HEK293 (cell line): ENCODE measurements at regions not wholly inside any gene's neighbourhood (a gene's known extent, or its start where the extent isn't known, plus 50 kb on each side); places are given as distances from the start of the nearest gene placed in this dataset.

Experiments used
- CTCF ChIA-PET: fragments of 350-600 bp; formaldehyde crosslinking; extraction: SDS; loops from one replicate; lab custom pipeline; 2021; ENCODE audit warnings: antibody characterized with exemption; lab: Yijun Ruan, JAX
- POLR2A ChIA-PET: fragments of 300-600 bp; formaldehyde crosslinking; extraction: SDS; loops from one replicate; lab custom pipeline; 2020; ENCODE audit warnings: antibody characterized with exemption, inconsistent platforms; lab: Yijun Ruan, JAX
- H3K27ac ChIP-seq: fragments of 200-500 bp; sonication (Bioruptor generic); 2 replicates; pipeline ENCODE4 v1.5.1; 2014; ENCODE audit warnings: low read depth, low read length, control low read depth, inconsistent platforms; ENCODE audit errors: extremely low read depth
- H3K36me3 ChIP-seq, 2 experiments: fragments of 200-500 bp in 1 of 2; sonication (Bioruptor generic) in 1 of 2; 1 replicate in 1 of 2; 2 replicates in 1 of 2; pipeline ENCODE4 v1.5.1; 2014 to 2017; ENCODE audit warnings: inconsistent platforms in 2 of 2, low read length in 2 of 2; ENCODE audit not compliant: control insufficient read depth in 2 of 2, insufficient read depth in 1 of 2
- H3K4me1 ChIP-seq: fragments of 200-500 bp; sonication (Bioruptor generic); 2 replicates; pipeline ENCODE4 v1.5.1; 2014; ENCODE audit warnings: mild to moderate bottlenecking, low read length, inconsistent platforms; ENCODE audit not compliant: control insufficient read depth, insufficient read depth
- H3K4me3 ChIP-seq: 2 replicates; pipeline ENCODE4 v1.5.1; 2011; ENCODE audit warnings: low read depth, mild to moderate bottlenecking, control low read depth, low read length, moderate library complexity
- H3K9me3 ChIP-seq: fragments of 200-500 bp; sonication (Bioruptor generic); 2 replicates; pipeline ENCODE4 v1.5.1; 2014; ENCODE audit warnings: low read depth, low read length, inconsistent platforms; ENCODE audit not compliant: control insufficient read depth, insufficient read depth
- GFI1B ChIP-seq: fragments of 450-650 bp; formaldehyde crosslinking; IDR thresholded peaks from 2 replicates; pipeline ENCODE4 v1.5.1; 2016; ENCODE audit warnings: missing biosample characterization, missing genetic modification characterization
- HOXC10 ChIP-seq: sonication (generic); formaldehyde crosslinking; IDR thresholded peaks from 2 replicates; pipeline ENCODE4 v1.8.1; 2023; ENCODE audit warnings: mild to moderate bottlenecking, missing genetic modification reagents
- KLF1 ChIP-seq: fragments of 450-650 bp; formaldehyde crosslinking; IDR thresholded peaks from 2 replicates; pipeline ENCODE4 v1.5.1; 2016; ENCODE audit warnings: missing biosample characterization, missing genetic modification characterization
- KLF10 ChIP-seq: fragments of 450-650 bp; IDR thresholded peaks from 2 replicates; pipeline ENCODE4 v1.5.1; 2018; ENCODE audit warnings: missing biosample characterization, mild to moderate bottlenecking, missing genetic modification characterization
- YY2 ChIP-seq: fragments of 450-650 bp; formaldehyde crosslinking; IDR thresholded peaks from 2 replicates; pipeline ENCODE4 v1.5.1; 2016; ENCODE audit warnings: missing biosample characterization, missing genetic modification characterization
- ZNF114 ChIP-seq: fragments of 450-650 bp; formaldehyde crosslinking; IDR thresholded peaks from 2 replicates; pipeline ENCODE4 v1.5.0; 2017; ENCODE audit warnings: missing biosample characterization, missing genetic modification characterization
- ZNF155 ChIP-seq: fragments of 450-650 bp; formaldehyde crosslinking; IDR thresholded peaks from 2 replicates; pipeline ENCODE4 v1.5.1; 2016; ENCODE audit warnings: missing biosample characterization, missing genetic modification characterization
- ZNF324 ChIP-seq: fragments of 450-650 bp; formaldehyde crosslinking; IDR thresholded peaks from 2 replicates; pipeline ENCODE4 v1.5.1; 2016; ENCODE audit warnings: missing biosample characterization, missing genetic modification characterization
- ZNF621 ChIP-seq: fragments of 450-650 bp; formaldehyde crosslinking; IDR thresholded peaks from 2 replicates; pipeline ENCODE4 v1.5.1; 2017; ENCODE audit warnings: missing biosample characterization, missing genetic modification characterization
- TF ChIP-seq, protein P1 (sequence below): fragments of 450-650 bp; formaldehyde crosslinking; conservative IDR thresholded peaks from 2 replicates; pipeline ENCODE4 v1.5.1; 2016; ENCODE audit warnings: low read depth, missing biosample characterization, missing genetic modification characterization
- TF ChIP-seq, protein P2 (sequence below): fragments of 450-650 bp; formaldehyde crosslinking; IDR thresholded peaks from 2 replicates; pipeline ENCODE4 v1.5.0; 2017; ENCODE audit warnings: missing biosample characterization, missing genetic modification characterization, borderline replicate concordance
- TF ChIP-seq, protein P3 (sequence below): fragments of 450-650 bp; formaldehyde crosslinking; IDR thresholded peaks from 2 replicates; pipeline ENCODE4 v1.5.1; 2016; ENCODE audit warnings: missing biosample characterization, missing genetic modification characterization
- TF ChIP-seq, protein P4 (sequence below): fragments of 450-650 bp; formaldehyde crosslinking; IDR thresholded peaks from 2 replicates; pipeline ENCODE4 v1.5.1; 2017; ENCODE audit warnings: missing biosample characterization, mild to moderate bottlenecking, missing genetic modification characterization, moderate library complexity
- TF ChIP-seq, protein P5 (sequence below): fragments of 450-650 bp; IDR thresholded peaks from 2 replicates; pipeline ENCODE4 v1.5.1; 2018; ENCODE audit warnings: missing biosample characterization, mild to moderate bottlenecking, missing genetic modification characterization
- TF ChIP-seq, protein P6 (sequence below): fragments of 450-650 bp; formaldehyde crosslinking; conservative IDR thresholded peaks from 2 replicates; pipeline ENCODE4 v1.5.1; 2016; ENCODE audit warnings: low read depth, missing biosample characterization, missing genetic modification characterization

DNA sequence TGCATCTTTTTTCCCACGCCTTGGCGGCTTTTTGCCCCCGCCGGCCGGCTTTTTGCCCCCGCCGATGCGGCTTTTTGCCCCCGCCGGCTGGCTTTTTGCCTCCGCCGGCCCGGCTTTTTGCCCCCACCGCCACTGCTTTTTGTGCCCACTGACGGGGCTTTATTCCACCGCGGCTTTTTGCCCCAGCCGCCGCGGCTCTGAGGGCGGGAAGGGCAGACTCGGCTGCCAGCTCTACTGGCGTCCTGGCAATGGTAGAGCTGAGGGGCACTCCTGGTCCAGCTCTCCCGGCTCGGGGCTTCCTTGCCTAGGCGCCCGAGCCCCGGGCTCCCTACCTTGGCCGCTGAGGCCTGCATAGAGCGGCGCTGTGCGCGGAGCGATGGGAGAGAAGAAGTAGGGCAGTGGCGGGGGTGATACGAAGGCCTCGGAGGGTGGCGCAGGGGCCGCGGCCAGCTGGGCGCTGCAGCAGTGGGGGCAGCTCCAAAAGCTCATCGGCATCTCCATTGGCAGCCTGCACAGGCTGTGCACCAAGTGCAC is 591.4 kb downstream of the TP53TG3F start:
- Histone ChIP-seq H3K4me3 (no peak overlapping the region), H3K27ac (no peak overlapping the region), H3K36me3 (no peaks in the 10 kb centered on the region), H3K9me3 (no peaks in the 10 kb centered on the region), H3K4me1 (no peaks in the 10 kb centered on the region)
- TF ChIP-seq ZNF324 (tag by site-specific recombination): no peak
- no peak for TF ChIP-seq KLF10 (tag by site-specific recombination)
- TF ChIP-seq, protein P1, sequence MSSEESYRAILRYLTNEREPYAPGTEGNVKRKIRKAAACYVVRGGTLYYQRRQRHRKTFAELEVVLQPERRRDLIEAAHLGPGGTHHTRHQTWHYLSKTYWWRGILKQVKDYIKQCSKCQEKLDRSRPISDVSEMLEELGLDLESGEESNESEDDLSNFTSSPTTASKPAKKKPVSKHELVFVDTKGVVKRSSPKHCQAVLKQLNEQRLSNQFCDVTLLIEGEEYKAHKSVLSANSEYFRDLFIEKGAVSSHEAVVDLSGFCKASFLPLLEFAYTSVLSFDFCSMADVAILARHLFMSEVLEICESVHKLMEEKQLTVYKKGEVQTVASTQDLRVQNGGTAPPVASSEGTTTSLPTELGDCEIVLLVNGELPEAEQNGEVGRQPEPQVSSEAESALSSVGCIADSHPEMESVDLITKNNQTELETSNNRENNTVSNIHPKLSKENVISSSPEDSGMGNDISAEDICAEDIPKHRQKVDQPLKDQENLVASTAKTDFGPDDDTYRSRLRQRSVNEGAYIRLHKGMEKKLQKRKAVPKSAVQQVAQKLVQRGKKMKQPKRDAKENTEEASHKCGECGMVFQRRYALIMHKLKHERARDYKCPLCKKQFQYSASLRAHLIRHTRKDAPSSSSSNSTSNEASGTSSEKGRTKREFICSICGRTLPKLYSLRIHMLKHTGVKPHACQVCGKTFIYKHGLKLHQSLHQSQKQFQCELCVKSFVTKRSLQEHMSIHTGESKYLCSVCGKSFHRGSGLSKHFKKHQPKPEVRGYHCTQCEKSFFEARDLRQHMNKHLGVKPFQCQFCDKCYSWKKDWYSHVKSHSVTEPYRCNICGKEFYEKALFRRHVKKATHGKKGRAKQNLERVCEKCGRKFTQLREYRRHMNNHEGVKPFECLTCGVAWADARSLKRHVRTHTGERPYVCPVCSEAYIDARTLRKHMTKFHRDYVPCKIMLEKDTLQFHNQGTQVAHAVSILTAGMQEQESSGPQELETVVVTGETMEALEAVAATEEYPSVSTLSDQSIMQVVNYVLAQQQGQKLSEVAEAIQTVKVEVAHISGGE (tag by site-specific recombination): no peak
- no peak for TF ChIP-seq HOXC10
- TF ChIP-seq ZNF621: no peak
- TF ChIP-seq, protein P2, sequence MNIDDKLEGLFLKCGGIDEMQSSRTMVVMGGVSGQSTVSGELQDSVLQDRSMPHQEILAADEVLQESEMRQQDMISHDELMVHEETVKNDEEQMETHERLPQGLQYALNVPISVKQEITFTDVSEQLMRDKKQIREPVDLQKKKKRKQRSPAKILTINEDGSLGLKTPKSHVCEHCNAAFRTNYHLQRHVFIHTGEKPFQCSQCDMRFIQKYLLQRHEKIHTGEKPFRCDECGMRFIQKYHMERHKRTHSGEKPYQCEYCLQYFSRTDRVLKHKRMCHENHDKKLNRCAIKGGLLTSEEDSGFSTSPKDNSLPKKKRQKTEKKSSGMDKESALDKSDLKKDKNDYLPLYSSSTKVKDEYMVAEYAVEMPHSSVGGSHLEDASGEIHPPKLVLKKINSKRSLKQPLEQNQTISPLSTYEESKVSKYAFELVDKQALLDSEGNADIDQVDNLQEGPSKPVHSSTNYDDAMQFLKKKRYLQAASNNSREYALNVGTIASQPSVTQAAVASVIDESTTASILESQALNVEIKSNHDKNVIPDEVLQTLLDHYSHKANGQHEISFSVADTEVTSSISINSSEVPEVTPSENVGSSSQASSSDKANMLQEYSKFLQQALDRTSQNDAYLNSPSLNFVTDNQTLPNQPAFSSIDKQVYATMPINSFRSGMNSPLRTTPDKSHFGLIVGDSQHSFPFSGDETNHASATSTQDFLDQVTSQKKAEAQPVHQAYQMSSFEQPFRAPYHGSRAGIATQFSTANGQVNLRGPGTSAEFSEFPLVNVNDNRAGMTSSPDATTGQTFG: no peak
- TF ChIP-seq, protein P3, sequence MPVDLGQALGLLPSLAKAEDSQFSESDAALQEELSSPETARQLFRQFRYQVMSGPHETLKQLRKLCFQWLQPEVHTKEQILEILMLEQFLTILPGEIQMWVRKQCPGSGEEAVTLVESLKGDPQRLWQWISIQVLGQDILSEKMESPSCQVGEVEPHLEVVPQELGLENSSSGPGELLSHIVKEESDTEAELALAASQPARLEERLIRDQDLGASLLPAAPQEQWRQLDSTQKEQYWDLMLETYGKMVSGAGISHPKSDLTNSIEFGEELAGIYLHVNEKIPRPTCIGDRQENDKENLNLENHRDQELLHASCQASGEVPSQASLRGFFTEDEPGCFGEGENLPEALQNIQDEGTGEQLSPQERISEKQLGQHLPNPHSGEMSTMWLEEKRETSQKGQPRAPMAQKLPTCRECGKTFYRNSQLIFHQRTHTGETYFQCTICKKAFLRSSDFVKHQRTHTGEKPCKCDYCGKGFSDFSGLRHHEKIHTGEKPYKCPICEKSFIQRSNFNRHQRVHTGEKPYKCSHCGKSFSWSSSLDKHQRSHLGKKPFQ (tag by site-specific recombination): no peak
- TF ChIP-seq, protein P4, sequence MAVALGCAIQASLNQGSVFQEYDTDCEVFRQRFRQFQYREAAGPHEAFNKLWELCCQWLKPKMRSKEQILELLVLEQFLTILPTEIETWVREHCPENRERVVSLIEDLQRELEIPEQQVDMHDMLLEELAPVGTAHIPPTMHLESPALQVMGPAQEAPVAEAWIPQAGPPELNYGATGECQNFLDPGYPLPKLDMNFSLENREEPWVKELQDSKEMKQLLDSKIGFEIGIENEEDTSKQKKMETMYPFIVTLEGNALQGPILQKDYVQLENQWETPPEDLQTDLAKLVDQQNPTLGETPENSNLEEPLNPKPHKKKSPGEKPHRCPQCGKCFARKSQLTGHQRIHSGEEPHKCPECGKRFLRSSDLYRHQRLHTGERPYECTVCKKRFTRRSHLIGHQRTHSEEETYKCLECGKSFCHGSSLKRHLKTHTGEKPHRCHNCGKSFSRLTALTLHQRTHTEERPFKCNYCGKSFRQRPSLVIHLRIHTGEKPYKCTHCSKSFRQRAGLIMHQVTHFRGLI: no peak
- TF ChIP-seq, protein P5, sequence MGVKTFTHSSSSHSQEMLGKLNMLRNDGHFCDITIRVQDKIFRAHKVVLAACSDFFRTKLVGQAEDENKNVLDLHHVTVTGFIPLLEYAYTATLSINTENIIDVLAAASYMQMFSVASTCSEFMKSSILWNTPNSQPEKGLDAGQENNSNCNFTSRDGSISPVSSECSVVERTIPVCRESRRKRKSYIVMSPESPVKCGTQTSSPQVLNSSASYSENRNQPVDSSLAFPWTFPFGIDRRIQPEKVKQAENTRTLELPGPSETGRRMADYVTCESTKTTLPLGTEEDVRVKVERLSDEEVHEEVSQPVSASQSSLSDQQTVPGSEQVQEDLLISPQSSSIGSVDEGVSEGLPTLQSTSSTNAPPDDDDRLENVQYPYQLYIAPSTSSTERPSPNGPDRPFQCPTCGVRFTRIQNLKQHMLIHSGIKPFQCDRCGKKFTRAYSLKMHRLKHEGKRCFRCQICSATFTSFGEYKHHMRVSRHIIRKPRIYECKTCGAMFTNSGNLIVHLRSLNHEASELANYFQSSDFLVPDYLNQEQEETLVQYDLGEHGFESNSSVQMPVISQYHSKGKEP (tag by site-specific recombination): no peak
- ChIA-PET CTCF (no interaction called here), POLR2A (no interaction called here)

DNA sequence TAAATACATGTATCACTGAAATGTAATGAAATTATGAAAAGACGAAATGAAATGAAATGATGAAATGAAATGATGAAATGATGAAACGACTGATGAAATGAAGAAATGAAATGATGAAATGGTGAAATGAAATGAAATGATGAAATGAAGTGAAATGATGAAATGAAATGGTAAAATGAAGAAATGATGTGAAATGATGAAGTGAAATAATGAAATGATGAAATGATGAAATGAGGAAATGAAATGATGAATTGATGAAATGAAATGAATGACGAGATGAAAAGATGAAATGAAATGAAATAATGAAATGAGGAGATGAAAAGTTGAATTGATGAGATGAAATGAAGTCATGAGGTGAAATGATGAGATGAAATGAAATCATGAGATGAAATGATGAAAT is 594.7 kb downstream of the TP53TG3F start:
- no peaks in the 10 kb centered on the region for H3K36me3 ChIP-seq
- POLR2A ChIA-PET: no interaction called here
- CTCF ChIA-PET: no interaction called here
- H3K27ac ChIP-seq: no peak overlapping the region
- no peak overlapping the region for H3K4me3 ChIP-seq
- no peaks in the 10 kb centered on the region for H3K4me1 ChIP-seq
- H3K9me3 ChIP-seq: no peaks in the 10 kb centered on the region
- TF ChIP-seq YY2 (tag by site-specific recombination): no peak
- no peak for TF ChIP-seq GFI1B (tag by site-specific recombination)
- no peak for TF ChIP-seq KLF1 (tag by site-specific recombination)
- TF ChIP-seq, protein P5 (tag by site-specific recombination): no peak
- TF ChIP-seq ZNF155 (tag by site-specific recombination): no peak
- no peak for TF ChIP-seq ZNF114 (tag by site-specific recombination)
- TF ChIP-seq, protein P6, sequence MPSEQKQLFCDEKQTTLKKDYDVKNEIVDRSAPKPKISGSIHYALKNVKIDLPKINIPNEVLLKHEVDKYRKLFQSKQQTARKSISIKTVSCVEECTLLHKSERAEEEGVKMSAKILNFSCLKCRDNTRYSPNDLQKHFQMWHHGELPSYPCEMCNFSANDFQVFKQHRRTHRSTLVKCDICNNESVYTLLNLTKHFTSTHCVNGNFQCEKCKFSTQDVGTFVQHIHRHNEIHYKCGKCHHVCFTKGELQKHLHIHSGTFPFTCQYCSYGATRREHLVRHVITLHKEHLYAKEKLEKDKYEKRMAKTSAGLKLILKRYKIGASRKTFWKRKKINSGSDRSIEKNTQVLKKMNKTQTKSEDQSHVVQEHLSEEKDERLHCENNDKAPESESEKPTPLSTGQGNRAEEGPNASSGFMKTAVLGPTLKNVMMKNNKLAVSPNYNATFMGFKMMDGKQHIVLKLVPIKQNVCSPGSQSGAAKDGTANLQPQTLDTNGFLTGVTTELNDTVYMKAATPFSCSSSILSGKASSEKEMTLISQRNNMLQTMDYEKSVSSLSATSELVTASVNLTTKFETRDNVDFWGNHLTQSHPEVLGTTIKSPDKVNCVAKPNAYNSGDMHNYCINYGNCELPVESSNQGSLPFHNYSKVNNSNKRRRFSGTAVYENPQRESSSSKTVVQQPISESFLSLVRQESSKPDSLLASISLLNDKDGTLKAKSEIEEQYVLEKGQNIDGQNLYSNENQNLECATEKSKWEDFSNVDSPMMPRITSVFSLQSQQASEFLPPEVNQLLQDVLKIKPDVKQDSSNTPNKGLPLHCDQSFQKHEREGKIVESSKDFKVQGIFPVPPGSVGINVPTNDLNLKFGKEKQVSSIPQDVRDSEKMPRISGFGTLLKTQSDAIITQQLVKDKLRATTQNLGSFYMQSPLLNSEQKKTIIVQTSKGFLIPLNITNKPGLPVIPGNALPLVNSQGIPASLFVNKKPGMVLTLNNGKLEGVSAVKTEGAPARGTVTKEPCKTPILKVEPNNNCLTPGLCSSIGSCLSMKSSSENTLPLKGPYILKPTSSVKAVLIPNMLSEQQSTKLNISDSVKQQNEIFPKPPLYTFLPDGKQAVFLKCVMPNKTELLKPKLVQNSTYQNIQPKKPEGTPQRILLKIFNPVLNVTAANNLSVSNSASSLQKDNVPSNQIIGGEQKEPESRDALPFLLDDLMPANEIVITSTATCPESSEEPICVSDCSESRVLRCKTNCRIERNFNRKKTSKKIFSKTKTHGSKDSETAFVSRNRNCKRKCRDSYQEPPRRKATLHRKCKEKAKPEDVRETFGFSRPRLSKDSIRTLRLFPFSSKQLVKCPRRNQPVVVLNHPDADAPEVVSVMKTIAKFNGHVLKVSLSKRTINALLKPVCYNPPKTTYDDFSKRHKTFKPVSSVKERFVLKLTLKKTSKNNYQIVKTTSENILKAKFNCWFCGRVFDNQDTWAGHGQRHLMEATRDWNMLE (tag by site-specific recombination): no peak
